GM23248 (cell line): ENCODE measurements at regions not wholly inside any gene's neighbourhood (a gene's known extent, or its start where the extent isn't known, plus 50 kb on each side); places are given as distances from the start of the nearest gene placed in this dataset.

Experiments
- EZH2 ChIP-seq: fragments of 200-600 bp; sonication (generic); IDR thresholded peaks from 2 replicates; pipeline ENCODE4 v1.6.1; 2018; ENCODE audit warnings: antibody characterized with exemption, mild to moderate bottlenecking; ENCODE audit not compliant: insufficient read depth, poor library complexity, severe bottlenecking
- EZH2phosphoT487 ChIP-seq: fragments of 200-600 bp; sonication (generic); IDR thresholded peaks from 2 replicates; pipeline ENCODE4 v1.6.1; 2018; ENCODE audit warnings: antibody characterized with exemption, moderate library complexity, mild to moderate bottlenecking, low read depth; ENCODE audit not compliant: insufficient read depth

GRCh38 chr4:64581422-64581821, 172.2 kb upstream of the TECRL start:
- TF ChIP-seq EZH2phosphoT487 (no peak), EZH2 (no peak)
